ENCODE measurements at regions not wholly inside any gene's neighbourhood (a gene's known extent, or its start where the extent isn't known, plus 50 kb on each side); places are given as distances from the start of the nearest gene placed in this dataset.

- TF ChIP-seq CTCF (IDR thresholded peaks at IDR 0.05) (no peak), EP300 (IDR thresholded peaks at IDR 0.05) (no peak)
Measured at GRCh38 chr1:157240495-157241184, 102.4 kb upstream of the ETV3 start.
